OCI-LY1 (cell line): ENCODE measurements at regions not wholly inside any gene's neighbourhood (a gene's known extent, or its start where the extent isn't known, plus 50 kb on each side); places are given as distances from the start of the nearest gene placed in this dataset.

Experiments used
- H2AFZ ChIP-seq: fragments of 200-600 bp; sonication (generic), shearing (Covaris generic); 2 replicates; pipeline ENCODE4 v1.6.0; 2014; ENCODE audit warnings: antibody characterized with exemption, mild to moderate bottlenecking, low read length
- H3F3A ChIP-seq: fragments of 200-600 bp; sonication (generic), shearing (Covaris generic); 2 replicates; pipeline ENCODE4 v1.6.0; 2014; ENCODE audit warnings: mild to moderate bottlenecking, antibody characterized with exemption, low read length, moderate library complexity; ENCODE audit not compliant: insufficient read depth
- H3K27ac ChIP-seq: fragments of 200-600 bp; sonication (generic); 2 replicates; pipeline ENCODE4 v1.5.1; 2014; ENCODE audit warnings: low read length, mixed run types, mild to moderate bottlenecking, low read depth; ENCODE audit not compliant: poor library complexity, severe bottlenecking
- H3K27me3 ChIP-seq: fragments of 200-600 bp; sonication (generic); 2 replicates; pipeline ENCODE4 v1.6.0; 2014; ENCODE audit warnings: antibody characterized with exemption, mild to moderate bottlenecking, low read length, moderate library complexity; ENCODE audit not compliant: insufficient read depth
- H3K36me3 ChIP-seq: fragments of 200-600 bp; sonication (generic); 2 replicates; pipeline ENCODE4 v1.6.1; 2014; ENCODE audit warnings: mild to moderate bottlenecking, antibody characterized with exemption, low read length, moderate library complexity, mixed read lengths; ENCODE audit not compliant: insufficient read depth
- H3K4me1 ChIP-seq: fragments of 200-600 bp; sonication (generic); 2 replicates; pipeline ENCODE4 v1.5.1; 2014; ENCODE audit warnings: mild to moderate bottlenecking, low read length, moderate library complexity; ENCODE audit not compliant: insufficient read depth, severe bottlenecking
- H3K4me2 ChIP-seq: fragments of 200-600 bp; sonication (generic), shearing (Covaris generic); 2 replicates; pipeline ENCODE4 v1.6.1; 2014; ENCODE audit warnings: low read length
- H3K4me3 ChIP-seq: fragments of 200-600 bp; sonication (generic); 2 replicates; pipeline ENCODE4 v1.5.1; 2014; ENCODE audit warnings: low read length, low read depth, mild to moderate bottlenecking, mixed read lengths; ENCODE audit not compliant: poor library complexity, severe bottlenecking
- H3K79me2 ChIP-seq: fragments of 200-600 bp; shearing (Covaris generic); 2 replicates; pipeline ENCODE4 v1.6.1; 2016; ENCODE audit warnings: mixed run types, low read length, mixed read lengths; ENCODE audit not compliant: insufficient read depth
- H3K9ac ChIP-seq: fragments of 200-600 bp; sonication (generic), shearing (Covaris generic); 2 replicates; pipeline ENCODE4 v1.6.1; 2014; ENCODE audit warnings: mild to moderate bottlenecking, low read length, mixed read lengths
- H3K9me2 ChIP-seq: fragments of 200-600 bp; sonication (generic), shearing (Covaris generic); 2 replicates; pipeline ENCODE4 v1.6.1; 2014; ENCODE audit warnings: low read depth, mild to moderate bottlenecking, low read length, mixed read lengths
- H3K9me3 ChIP-seq: fragments of 200-600 bp; shearing (Covaris generic); 2 replicates; pipeline ENCODE4 v1.6.1; 2014; ENCODE audit warnings: low read length, mixed read lengths
- H4K20me1 ChIP-seq: fragments of 200-600 bp; sonication (generic), shearing (Covaris generic); 2 replicates; pipeline ENCODE4 v1.6.0; 2016; ENCODE audit warnings: mild to moderate bottlenecking, low read length; ENCODE audit not compliant: insufficient read depth
- CTCF ChIP-seq: fragments of 200-600 bp; sonication (generic), shearing (Covaris generic); IDR thresholded peaks from 2 replicates; pipeline ENCODE4 v1.5.1; 2017; ENCODE audit warnings: mild to moderate bottlenecking, antibody characterized with exemption, low read length, moderate library complexity, mixed read lengths
- EZH2 ChIP-seq: fragments of 200-600 bp; sonication (generic), shearing (Covaris generic); IDR thresholded peaks from 2 replicates; pipeline ENCODE4 v1.8.0; 2017; ENCODE audit warnings: borderline replicate concordance, mixed run types, mild to moderate bottlenecking, antibody characterized with exemption, low read length, moderate library complexity, mixed read lengths

GRCh38 chr2:238742664-238743063 lies 105.2 kb upstream of the TWIST2 start:
- Histone ChIP-seq H3K9me3 (no peaks in the 10 kb centered on the region), H2AFZ (no peak overlapping the region), H3K4me2 (no peak overlapping the region), H3F3A (no peaks in the 10 kb centered on the region), H3K79me2 (no peaks in the 10 kb centered on the region), H3K4me1 (no peaks in the 10 kb centered on the region), H3K9me2 (no peaks in the 10 kb centered on the region), H4K20me1 (no peaks in the 10 kb centered on the region), H3K27me3 (no peaks in the 10 kb centered on the region; the same call in 1 of the 2 replicates), H3K9ac (no peak overlapping the region), H3K36me3 (no peaks in the 10 kb centered on the region), H3K27ac (no peak overlapping the region), H3K4me3 (no peak overlapping the region)
- TF ChIP-seq EZH2 (no peak), CTCF (no peak)

DNA sequence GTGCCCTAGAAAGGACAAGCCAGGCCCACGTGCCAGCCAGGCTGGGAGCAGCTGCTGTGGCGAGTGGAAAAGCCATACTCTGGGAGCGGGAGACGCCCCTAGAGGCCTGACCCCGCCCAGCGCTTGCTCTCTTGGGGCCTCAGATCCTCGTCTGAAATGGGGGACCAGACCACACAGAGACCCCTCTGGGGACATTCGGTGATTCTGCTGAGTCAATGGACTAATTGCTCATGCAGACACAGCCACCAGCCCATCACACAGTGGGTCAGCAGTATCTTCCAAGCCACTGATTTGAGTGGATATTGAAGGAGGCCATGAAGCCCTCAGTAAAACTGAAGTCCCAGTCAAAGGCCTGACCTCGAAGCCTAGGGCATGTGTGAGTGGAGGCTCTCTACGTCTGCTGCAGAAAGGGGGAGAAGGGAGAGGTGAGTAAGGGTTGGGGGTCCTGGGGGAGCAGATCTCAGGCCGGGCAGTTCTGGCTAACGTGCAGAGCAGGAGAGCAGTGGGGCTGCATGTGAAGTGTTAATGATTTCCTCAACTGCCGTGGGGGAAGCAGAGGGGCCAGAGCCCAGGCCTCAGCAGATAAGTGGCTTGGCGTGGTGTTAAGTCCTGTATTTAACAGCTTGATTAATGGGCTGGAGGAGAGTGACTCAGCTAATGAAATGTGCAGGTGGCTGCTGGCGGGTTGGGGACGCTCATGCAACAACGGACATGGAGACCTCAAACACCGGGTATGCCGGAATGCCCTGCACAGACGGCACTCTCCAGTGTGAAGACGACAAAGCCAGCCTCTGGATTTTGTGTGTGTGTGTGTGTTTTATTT lies 104.4 kb upstream of the TWIST2 start:
- H3K9me2 ChIP-seq, result no peaks in the 10 kb centered on the region
- no peaks in the 10 kb centered on the region for H3K27me3 ChIP-seq
- H3F3A ChIP-seq, result no peaks in the 10 kb centered on the region
- H2AFZ ChIP-seq, result no peak overlapping the region
- no peaks in the 10 kb centered on the region for H3K4me1 ChIP-seq
- TF ChIP-seq EZH2, result no peak
- H3K9me3 ChIP-seq, result no peaks in the 10 kb centered on the region
- no peak overlapping the region for H3K4me3 ChIP-seq
- no peak overlapping the region for H3K27ac ChIP-seq
- no peak overlapping the region for H3K9ac ChIP-seq
- no peaks in the 10 kb centered on the region for H3K36me3 ChIP-seq
- H3K79me2 ChIP-seq, result no peaks in the 10 kb centered on the region
- no peak overlapping the region for H3K4me2 ChIP-seq
- no peaks in the 10 kb centered on the region for H4K20me1 ChIP-seq

- TF ChIP-seq EZH2 (no peak), CTCF (no peak)
- Histone ChIP-seq H3K4me1 (no peaks in the 10 kb centered on the region), H3K27me3 (no peaks in the 10 kb centered on the region)
Measured at GRCh38 chr2:238744951-238745350, 102.9 kb upstream of the TWIST2 start.

DNA sequence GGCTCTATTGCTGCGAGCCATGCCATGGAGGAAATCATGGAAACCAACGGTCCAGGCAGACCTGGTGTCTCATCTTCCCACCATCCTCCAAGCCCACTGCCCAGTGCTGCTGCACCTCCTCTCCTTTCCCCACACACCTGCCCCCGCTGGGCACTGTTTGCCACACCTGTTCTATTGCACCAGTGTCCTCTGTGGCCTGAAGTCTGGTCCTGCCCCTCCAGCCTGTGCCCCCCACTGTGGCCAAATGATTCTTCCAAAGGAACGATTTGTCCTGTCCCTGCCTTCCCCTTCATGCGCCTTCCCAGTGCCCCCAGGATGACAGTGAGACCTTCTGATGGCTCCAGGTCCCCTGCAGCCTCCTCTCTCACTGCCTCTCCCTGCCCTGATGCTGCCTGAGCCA lies 101.9 kb upstream of the TWIST2 start:
- Histone ChIP-seq H3K9ac (no peak overlapping the region), H3K36me3 (no peaks in the 10 kb centered on the region), H3K4me2 (no peak overlapping the region), H3F3A (no peaks in the 10 kb centered on the region), H3K9me2 (no peaks in the 10 kb centered on the region), H3K27ac (no peak overlapping the region), H2AFZ (no peak overlapping the region), H3K4me3 (no peak overlapping the region), H3K27me3 (no peaks in the 10 kb centered on the region), H3K9me3 (0 out of 2 replicates have a peak, but pooled peaks cover 3% of the 10 kb centered on the region), H4K20me1 (no peaks in the 10 kb centered on the region), H3K79me2 (no peaks in the 10 kb centered on the region), H3K4me1 (no peaks in the 10 kb centered on the region)
- TF ChIP-seq CTCF, result no peak
- no peak for TF ChIP-seq EZH2

More at GRCh38 chr2:238744951-238745350, 102.9 kb upstream of the TWIST2 start:
- H3K9ac ChIP-seq, result no peak overlapping the region
- no peaks in the 10 kb centered on the region for H3K79me2 ChIP-seq
- H3F3A ChIP-seq, result no peaks in the 10 kb centered on the region
- H4K20me1 ChIP-seq, result no peaks in the 10 kb centered on the region
- H3K9me2 ChIP-seq, result no peaks in the 10 kb centered on the region
- no peak overlapping the region for H3K4me3 ChIP-seq
- H3K4me2 ChIP-seq, result no peak overlapping the region
- H3K9me3 ChIP-seq, result no peaks in the 10 kb centered on the region
- H3K36me3 ChIP-seq, result no peaks in the 10 kb centered on the region
- H3K27ac ChIP-seq, result no peak overlapping the region
- no peak overlapping the region for H2AFZ ChIP-seq
